ENCODE measurements at regions not wholly inside any gene's neighbourhood (a gene's known extent, or its start where the extent isn't known, plus 50 kb on each side); places are given as distances from the start of the nearest gene placed in this dataset.

- TF ChIP-seq EZH2 (IDR thresholded peaks at IDR 0.05; ENCODE audit: borderline replicate concordance) (no peak), EZH2phosphoT487 (IDR thresholded peaks at IDR 0.05; ENCODE audit: low read depth, severe bottlenecking, unreplicated experiment) (no peak), CTCF (IDR thresholded peaks at IDR 0.05; ENCODE audit: poor library complexity) (no peak)
Measured at GRCh38 chr5:84437673-84438315, 53.1 kb upstream of the EDIL3 start.

Measured in hepatocyte (in vitro differentiated cells).